ENCODE measurements at regions not wholly inside any gene's neighbourhood (a gene's known extent, or its start where the extent isn't known, plus 50 kb on each side); places are given as distances from the start of the nearest gene placed in this dataset.
"Not testable (repeated sequence)": the region's sequence is repeated elsewhere in the genome, so short reads cannot be mapped to it uniquely, and the experiment has no call there.

DNA sequence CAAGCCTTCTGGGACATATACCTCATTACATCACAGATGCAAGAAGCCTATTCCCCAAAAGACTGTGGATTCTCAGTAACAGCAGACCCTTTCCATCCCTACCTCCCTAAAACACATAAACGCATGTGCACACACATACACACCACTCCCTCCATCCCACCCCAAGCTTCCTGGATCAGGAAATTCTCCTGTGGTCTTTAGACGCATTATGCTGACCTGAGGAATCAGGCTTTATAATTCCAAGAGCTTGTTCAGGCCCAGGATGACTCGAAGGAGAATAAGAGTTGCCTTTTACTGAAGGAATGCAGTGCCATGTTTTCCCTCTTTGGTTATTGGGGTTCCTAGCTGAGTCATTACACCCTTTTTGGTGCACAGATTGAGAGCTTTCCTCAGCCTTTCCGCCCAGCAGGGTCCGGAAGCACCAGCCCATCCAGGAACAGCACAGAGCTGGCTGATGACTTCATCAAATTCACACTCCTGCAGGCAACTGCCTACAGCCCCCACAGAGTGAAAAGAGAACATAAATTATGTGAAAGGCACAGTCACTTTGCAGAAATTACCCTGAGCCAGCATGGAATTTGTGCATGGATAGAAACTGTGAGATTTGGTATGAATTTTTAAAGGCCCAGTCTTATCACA, 385.0 kb upstream of the TRPC7 start:
- Mint-ChIP-seq H3K9me3 (peaks cover 3% of the 10 kb centered on the region), H3K4me1 (no peaks in the 10 kb centered on the region), H3K36me3 (no peaks in the 10 kb centered on the region), H3K27me3 (no peaks in the 10 kb centered on the region), H3K4me3 (no peak overlapping the region), H3K27ac (no peak overlapping the region)
- POLR2A ChIA-PET = no interaction called here
- ATAC-seq (ENCODE audit: low read depth) = no peak
- no peak for DNase-seq

DNA sequence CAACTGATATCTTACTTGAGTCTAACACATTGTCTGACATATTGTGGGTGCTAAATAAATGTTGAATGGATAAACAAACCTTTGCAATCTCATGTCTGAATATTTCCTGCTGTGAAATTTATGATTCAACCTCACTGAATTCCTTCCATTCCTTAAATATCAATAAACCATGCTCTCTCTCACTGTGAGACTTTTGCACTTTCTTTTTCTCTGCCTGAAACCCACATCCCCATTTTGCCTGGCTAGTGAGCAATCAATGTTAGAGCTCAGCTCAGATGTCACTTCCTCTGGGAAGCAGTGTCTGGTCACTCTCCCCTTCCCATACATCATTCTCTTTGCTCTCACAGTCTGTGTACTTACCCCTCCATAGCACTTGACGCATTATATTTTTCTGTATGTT, 383.7 kb upstream of the TRPC7 start:
- H3K27me3 Mint-ChIP-seq = no peaks in the 10 kb centered on the region
- no peaks in the 10 kb centered on the region for H3K36me3 Mint-ChIP-seq
- ATAC-seq (ENCODE audit: low read depth) (no peak), DNase-seq (no peak)
- H3K27ac Mint-ChIP-seq = no peak overlapping the region
- H3K4me1 Mint-ChIP-seq = no peaks in the 10 kb centered on the region
- H3K4me3 Mint-ChIP-seq = no peak overlapping the region
- H3K9me3 Mint-ChIP-seq = peaks cover 6% of the 10 kb centered on the region
- POLR2A ChIA-PET = no interaction called here

DNA sequence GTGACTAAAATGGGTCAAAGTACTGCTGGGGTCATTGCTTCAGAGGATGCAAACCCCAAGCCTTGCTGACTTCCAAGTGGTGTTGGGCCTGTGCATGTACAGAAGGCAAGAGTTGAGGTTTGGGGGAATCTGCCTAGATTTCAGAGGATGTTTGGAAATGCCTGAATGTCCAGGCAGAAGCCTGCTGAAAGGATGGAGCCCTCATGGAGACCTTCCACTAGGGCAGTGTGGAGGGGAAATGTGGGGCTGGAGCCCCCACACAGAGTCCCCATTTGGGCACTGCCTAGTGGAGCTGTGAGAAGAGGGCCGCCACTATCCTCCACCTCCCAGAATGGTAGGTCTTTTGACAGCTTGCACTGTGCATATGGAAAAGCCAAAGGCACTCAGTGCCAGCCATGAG, 377.7 kb upstream of the TRPC7 start:
- Mint-ChIP-seq H3K4me1 (no peaks in the 10 kb centered on the region), H3K9me3 (peaks cover 16% of the 10 kb centered on the region), H3K27me3 (no peaks in the 10 kb centered on the region), H3K27ac (no peak overlapping the region), H3K36me3 (no peaks in the 10 kb centered on the region), H3K4me3 (no peak overlapping the region)
- DNase-seq (no peak), ATAC-seq (ENCODE audit: low read depth) (no peak)
- POLR2A ChIA-PET = no interaction called here

DNA sequence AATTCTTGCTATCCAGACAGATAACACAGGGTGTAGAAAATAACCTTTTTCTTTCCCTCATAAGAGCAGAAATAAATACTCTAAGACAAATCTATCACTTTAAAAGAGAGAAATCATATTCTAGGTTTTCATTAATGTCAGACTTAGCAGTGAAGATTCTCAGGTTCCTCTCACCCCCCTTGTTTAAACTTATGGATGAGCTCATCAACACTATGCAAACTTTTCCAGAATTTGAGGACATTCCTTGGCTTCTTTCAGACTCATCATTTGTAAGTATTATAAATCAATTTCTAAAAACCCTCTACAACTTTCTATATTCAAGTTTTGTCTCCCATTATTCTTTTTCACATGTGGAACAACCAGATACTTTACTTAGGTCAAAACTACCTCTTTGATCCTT, 374.9 kb upstream of the TRPC7 start:
- Mint-ChIP-seq H3K4me3 (no peak overlapping the region), H3K36me3 (no peaks in the 10 kb centered on the region), H3K27me3 (no peaks in the 10 kb centered on the region), H3K9me3 (peaks cover 16% of the 10 kb centered on the region), H3K27ac (no peak overlapping the region), H3K4me1 (no peaks in the 10 kb centered on the region)
- no peak for ATAC-seq (ENCODE audit: low read depth)
- no peak for DNase-seq
- POLR2A ChIA-PET = no interaction called here

DNA sequence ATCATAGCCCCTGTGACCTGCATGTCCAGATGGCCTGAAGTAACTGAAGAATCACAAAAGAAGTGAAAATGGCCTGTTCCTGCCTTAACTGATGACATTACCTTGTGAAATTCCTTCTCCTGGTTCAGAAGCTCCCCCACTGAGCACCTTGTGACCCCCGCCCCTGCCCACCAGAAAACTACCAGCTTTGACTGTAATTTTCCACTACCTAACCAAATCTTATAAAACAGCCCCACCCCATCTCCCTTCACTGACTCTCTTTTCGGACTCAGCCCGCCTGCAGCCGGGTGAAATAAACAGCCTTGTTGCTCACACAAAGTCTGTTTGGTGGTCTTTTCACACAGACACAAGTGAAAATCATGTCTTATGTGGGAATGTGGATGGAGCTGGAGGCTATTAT, 373.9 kb upstream of the TRPC7 start:
- H3K27me3 Mint-ChIP-seq, H3K4me3 Mint-ChIP-seq, DNase-seq: not testable (repeated sequence)

DNA sequence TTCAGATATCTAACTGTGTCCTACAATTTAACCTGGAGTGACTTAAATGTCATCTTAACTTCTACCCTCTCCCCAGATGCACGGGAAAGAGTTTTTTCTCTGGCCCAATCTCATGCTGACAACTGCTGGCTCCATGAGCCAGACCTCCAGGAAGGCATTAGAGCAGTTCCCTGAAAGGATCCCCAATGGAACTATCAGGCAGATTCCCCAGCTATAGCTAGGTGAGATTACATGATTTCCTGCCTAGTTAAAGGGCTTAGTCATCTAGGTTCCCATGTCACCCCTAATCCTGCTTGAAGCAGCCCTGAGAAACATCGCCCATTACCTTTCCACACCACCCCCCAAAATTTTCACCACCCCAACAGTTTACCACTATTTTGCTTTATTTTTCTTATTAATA, 373.5 kb upstream of the TRPC7 start:
- POLR2A ChIA-PET = no interaction called here
- Mint-ChIP-seq H3K36me3 (no peaks in the 10 kb centered on the region), H3K4me3 (no peak overlapping the region), H3K27ac (no peak overlapping the region), H3K4me1 (no peaks in the 10 kb centered on the region), H3K9me3 (peaks cover 13% of the 10 kb centered on the region), H3K27me3 (no peaks in the 10 kb centered on the region)
- DNase-seq (no peak), ATAC-seq (ENCODE audit: low read depth) (no peak)

More for the DNA sequence above, 373.9 kb upstream of the TRPC7 start:
- ATAC-seq (ENCODE audit: low read depth); H3K36me3 Mint-ChIP-seq; H3K27ac Mint-ChIP-seq; POLR2A ChIA-PET; H3K4me1 Mint-ChIP-seq: not testable (repeated sequence)
- H3K9me3 Mint-ChIP-seq = peaks cover 13% of the 10 kb centered on the region

DNA sequence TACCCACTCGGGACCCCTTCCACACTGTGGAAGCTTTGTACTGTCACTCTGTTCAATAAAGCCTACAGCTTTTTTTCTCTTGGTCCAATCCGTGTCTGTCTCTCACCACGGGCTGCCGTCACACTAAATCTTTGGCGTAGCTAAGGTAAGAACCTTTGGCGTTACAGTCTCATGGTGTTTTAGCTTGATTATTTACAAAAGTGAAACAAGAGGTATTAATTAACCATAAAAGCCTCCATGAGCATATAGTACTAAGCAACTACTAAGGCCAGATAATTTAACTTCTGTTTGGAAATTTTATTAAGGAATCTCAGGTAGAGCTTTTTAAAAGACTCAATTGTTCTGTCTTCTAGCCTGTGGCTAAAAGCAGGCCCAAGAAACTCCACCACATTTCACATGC, 370.7 kb upstream of the TRPC7 start:
- no peaks in the 10 kb centered on the region for H3K27me3 Mint-ChIP-seq
- ATAC-seq (ENCODE audit: low read depth) = no peak

DNA sequence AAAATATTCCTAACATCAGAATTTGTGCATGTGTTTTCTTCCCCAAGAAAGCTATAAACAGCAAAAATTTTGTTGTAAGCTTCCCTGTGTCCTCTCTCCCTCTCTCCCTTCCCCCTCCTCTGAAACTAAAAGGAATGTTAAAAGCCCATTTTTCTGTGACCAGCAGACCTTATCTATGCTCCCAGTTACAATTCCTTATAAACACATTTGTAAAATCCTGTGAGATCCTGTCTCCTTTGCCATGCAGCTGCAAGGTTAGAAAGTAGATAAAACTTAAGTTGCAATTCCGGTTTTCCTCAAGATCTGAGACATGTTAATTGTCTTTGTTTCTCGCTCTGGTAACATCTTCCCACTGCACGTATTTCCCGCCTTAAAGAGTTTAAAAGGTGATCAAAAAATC, 370.3 kb upstream of the TRPC7 start:
- ATAC-seq (ENCODE audit: low read depth); H3K27ac Mint-ChIP-seq; DNase-seq; POLR2A ChIA-PET; H3K27me3 Mint-ChIP-seq; H3K4me3 Mint-ChIP-seq; H3K4me1 Mint-ChIP-seq; H3K36me3 Mint-ChIP-seq: not testable (repeated sequence)
- peaks cover 11% of the 10 kb centered on the region for H3K9me3 Mint-ChIP-seq

More for the DNA sequence above, 370.7 kb upstream of the TRPC7 start:
- Mint-ChIP-seq H3K27ac (no peak overlapping the region), H3K4me3 (no peak overlapping the region), H3K36me3 (no peaks in the 10 kb centered on the region), H3K4me1 (no peaks in the 10 kb centered on the region), H3K9me3 (peaks cover 11% of the 10 kb centered on the region)
- DNase-seq = no peak
- POLR2A ChIA-PET = no interaction called here

DNA sequence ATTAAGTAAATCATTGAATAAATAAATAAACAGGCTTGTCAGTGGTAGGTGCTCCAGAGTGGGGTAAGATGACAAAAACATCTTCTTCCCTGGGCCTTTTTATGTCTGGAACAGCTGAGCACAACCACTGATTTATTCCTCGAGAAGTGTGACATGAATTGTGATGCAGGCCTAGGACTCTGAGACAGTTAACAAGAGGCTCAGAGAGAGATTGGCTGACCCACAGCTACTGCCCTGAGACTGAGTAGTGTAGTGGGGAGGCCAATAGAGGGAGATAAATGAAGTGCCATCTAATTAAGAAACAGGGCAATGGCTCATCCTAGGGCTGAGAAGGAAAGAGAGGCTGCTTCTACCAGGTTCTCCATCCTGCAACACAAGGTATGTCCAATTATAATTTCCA, 369.3 kb upstream of the TRPC7 start:
- POLR2A ChIA-PET = no interaction called here
- no peaks in the 10 kb centered on the region for H3K36me3 Mint-ChIP-seq

DNA sequence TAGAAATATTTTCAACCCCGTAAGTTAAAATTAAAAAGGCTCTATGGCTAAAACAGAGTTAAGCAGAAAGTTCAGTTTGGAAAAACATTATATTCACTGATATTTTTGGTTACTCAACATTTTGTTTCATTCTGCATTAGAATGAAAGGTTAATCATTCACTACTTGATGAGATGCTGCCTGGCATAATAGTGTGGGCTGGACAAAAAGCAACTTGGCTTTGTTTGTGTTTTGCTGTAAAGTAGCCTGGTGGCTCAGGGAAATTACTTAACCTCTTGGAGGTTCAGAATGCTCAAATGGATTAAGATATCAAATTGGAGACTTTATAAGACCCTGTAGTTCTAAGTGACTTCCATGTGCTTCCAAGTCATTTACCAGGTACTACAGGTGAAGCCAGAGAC, 367.4 kb upstream of the TRPC7 start:
- Mint-ChIP-seq H3K4me3 (no peak overlapping the region), H3K27ac (no peak overlapping the region), H3K36me3 (no peaks in the 10 kb centered on the region), H3K9me3 (peaks cover 4% of the 10 kb centered on the region), H3K27me3 (no peaks in the 10 kb centered on the region), H3K4me1 (no peaks in the 10 kb centered on the region)
- ATAC-seq (ENCODE audit: low read depth) (no peak), DNase-seq (no peak)
- POLR2A ChIA-PET = no interaction called here

More for the DNA sequence above, 369.3 kb upstream of the TRPC7 start:
- no peak overlapping the region for H3K4me3 Mint-ChIP-seq
- DNase-seq = no peak
- no peak overlapping the region for H3K27ac Mint-ChIP-seq
- H3K9me3 Mint-ChIP-seq = peaks cover 12% of the 10 kb centered on the region
- no peak for ATAC-seq (ENCODE audit: low read depth)
- H3K27me3 Mint-ChIP-seq = no peaks in the 10 kb centered on the region
- H3K4me1 Mint-ChIP-seq = no peaks in the 10 kb centered on the region

DNA sequence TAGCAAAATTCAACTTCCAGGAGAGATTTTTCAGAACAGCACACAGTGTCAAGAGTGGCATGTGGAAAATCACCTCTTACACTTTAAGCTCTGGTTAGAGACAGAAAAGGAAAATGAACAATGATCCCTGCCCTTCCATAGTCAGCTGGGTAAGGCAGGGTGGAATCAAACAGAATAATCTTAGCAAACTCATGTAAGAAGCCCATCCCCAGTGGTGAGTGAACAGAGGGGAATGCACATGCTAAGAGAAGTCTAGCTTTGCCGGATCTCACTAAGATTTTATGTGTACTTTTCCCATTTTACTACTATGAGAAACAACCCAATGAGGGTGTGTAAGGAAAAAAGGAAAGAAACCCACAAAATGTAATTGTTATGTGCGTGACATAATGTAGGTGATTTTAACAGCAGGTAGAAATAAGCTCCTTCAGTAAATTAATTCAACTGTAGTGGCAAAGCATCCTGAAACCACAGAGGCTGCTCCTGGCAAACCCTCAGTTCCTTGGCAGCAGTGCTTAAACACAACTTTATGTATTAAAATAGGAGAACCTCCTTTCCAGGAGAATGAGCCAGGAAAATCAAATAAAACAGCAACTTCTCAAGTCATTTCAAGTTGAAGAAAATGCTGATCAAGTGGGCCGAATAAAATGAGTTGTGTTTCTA, 366.0 kb upstream of the TRPC7 start:
- Mint-ChIP-seq H3K27me3 (no peaks in the 10 kb centered on the region), H3K4me3 (no peak overlapping the region), H3K9me3 (peaks cover 4% of the 10 kb centered on the region)

DNA sequence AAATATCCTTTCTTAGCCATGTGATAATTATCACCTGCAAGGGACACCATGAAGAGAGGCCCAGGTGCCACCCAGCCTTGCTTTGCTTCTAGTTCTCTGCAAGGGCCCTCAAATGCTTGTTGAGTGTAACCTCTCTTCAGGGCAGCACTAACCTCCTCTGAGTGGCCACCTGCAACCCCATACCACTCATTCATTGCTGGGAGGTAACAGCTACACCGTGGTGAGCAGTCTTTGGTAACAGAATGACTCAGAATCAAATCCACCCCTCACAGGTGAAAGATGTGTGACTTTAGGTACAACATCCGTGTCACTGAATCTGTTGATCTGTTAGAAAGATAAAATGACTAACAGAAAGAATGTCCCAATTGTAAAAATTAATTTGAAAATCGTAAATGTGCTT, 365.1 kb upstream of the TRPC7 start:
- DNase-seq (no peak), ATAC-seq (ENCODE audit: low read depth) (no peak)
- no peaks in the 10 kb centered on the region for H3K36me3 Mint-ChIP-seq
- H3K9me3 Mint-ChIP-seq = peaks cover 4% of the 10 kb centered on the region
- POLR2A ChIA-PET = no interaction called here
- H3K4me1 Mint-ChIP-seq = no peaks in the 10 kb centered on the region
- H3K27me3 Mint-ChIP-seq = no peaks in the 10 kb centered on the region
- no peak overlapping the region for H3K4me3 Mint-ChIP-seq
- H3K27ac Mint-ChIP-seq = no peak overlapping the region

More for the DNA sequence above, 366.0 kb upstream of the TRPC7 start:
- POLR2A ChIA-PET = no interaction called here
- H3K4me1 Mint-ChIP-seq = no peaks in the 10 kb centered on the region
- H3K36me3 Mint-ChIP-seq = no peaks in the 10 kb centered on the region
- no peak for ATAC-seq (ENCODE audit: low read depth)
- H3K27ac Mint-ChIP-seq = no peak overlapping the region
- no peak for DNase-seq

DNA sequence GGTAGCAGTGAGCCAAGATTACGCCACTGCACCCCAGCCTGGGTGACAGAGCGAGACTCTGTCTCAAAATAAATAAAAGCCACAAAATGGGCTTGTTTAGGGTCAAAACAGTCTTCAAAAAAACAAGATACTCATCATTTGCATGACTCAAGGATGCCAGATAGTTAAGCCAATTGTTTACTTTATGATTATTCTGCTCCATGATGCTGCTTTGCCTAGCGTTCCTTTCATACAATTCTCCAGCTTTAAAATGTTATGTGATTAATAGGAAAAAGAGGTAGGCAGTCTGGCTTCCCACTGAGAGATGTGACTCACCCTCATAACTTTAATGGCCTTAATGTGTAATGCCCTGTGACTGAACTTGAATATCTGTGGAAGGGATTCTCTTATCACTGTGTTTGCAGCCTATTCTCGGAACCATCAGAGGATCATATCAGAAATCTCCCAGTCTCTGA, 364.6 kb upstream of the TRPC7 start:
- POLR2A ChIA-PET = no interaction called here
- H3K27me3 Mint-ChIP-seq = no peaks in the 10 kb centered on the region

DNA sequence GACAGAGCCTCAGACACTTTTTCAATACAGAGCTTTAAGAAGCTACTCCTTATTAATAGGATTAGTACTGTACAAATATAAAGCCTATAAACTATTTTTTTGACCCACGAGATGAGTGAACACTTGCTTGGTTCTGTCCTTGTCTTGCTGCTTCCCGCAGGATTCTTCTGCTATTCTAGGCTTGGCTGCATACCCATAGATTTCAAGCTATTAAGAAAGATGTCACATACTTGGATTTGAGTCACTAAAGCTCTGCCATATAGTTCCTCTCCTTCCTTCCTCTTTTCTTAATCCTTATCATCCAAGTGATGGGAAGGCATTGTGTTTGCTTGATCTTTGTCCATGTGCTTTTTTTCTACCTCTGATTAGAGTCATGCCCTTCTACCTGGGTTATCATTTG, 361.2 kb upstream of the TRPC7 start:
- Mint-ChIP-seq H3K4me3 (no peak overlapping the region), H3K4me1 (no peaks in the 10 kb centered on the region), H3K27me3 (no peaks in the 10 kb centered on the region), H3K27ac (no peak overlapping the region), H3K36me3 (no peaks in the 10 kb centered on the region), H3K9me3 (peaks cover 5% of the 10 kb centered on the region)
- POLR2A ChIA-PET = no interaction called here
- DNase-seq (no peak), ATAC-seq (ENCODE audit: low read depth) (no peak)

More for the DNA sequence above, 364.6 kb upstream of the TRPC7 start:
- ATAC-seq (ENCODE audit: low read depth) = no peak
- no peak overlapping the region for H3K27ac Mint-ChIP-seq
- DNase-seq = no peak
- H3K36me3 Mint-ChIP-seq = no peaks in the 10 kb centered on the region
- peaks cover 4% of the 10 kb centered on the region for H3K9me3 Mint-ChIP-seq
- no peaks in the 10 kb centered on the region for H3K4me1 Mint-ChIP-seq
- H3K4me3 Mint-ChIP-seq = no peak overlapping the region
